ENCODE measurements at regions not wholly inside any gene's neighbourhood (a gene's known extent, or its start where the extent isn't known, plus 50 kb on each side); places are given as distances from the start of the nearest gene placed in this dataset.

DNA sequence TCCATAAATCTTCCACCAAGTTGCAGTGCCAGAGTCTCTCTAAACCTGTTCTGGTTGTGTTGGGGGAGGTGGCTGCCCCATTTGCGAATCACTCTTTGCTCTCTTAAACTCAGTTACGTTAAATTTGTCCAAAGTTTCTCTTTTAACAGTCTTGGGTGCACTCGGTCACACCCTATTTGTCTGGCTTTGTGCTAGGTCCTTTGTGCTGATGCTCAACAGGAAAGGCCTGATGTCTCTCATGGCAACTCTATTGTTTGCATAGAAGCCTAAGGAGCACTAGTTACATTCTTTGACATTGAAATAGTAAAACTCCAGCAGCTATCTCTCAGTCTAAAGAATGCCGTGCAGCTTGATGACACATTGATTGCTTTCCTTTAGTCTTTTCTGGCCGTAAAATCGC, 105.1 kb downstream of the TRMT11 start:
- POLR2A ChIA-PET, result no interaction called here
- Mint-ChIP-seq H3K9me3 (no peaks in the 10 kb centered on the region), H3K4me3 (no peak overlapping the region), H3K36me3 (ENCODE audit: low read depth) (no peaks in the 10 kb centered on the region), H3K27ac (no peak overlapping the region), H3K4me1 (peaks cover 3% of the 10 kb centered on the region), H3K27me3 (no peaks in the 10 kb centered on the region)
- CTCF ChIA-PET, result no interaction called here
- DNase-seq, result no peak

DNA sequence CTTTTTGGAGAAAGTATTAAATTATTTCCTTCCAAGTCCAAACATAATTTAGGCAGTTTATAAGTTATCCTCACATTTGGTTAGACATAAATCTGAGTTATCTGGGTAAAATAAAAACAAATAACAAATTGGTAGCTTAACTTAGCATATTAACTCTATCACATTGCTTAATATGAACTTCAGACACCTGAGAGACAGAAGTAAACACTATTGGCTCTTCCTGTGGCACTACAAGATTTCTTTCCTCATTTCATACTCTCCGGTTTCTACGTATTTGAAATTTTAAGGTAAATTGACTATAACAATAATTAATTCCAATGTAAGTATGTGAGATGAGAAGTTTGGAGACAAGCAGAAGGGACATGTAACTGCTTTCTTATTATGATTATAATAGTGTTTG, 106.8 kb downstream of the TRMT11 start:
- CTCF ChIA-PET, result no interaction called here
- H3K4me3 Mint-ChIP-seq, result no peak overlapping the region
- POLR2A ChIA-PET, result no interaction called here
- no peaks in the 10 kb centered on the region for H3K9me3 Mint-ChIP-seq
- no peak overlapping the region for H3K27ac Mint-ChIP-seq
- no peak for DNase-seq
- no peaks in the 10 kb centered on the region for H3K27me3 Mint-ChIP-seq
- H3K4me1 Mint-ChIP-seq, result no peaks in the 10 kb centered on the region
- H3K36me3 Mint-ChIP-seq (ENCODE audit: low read depth), result no peaks in the 10 kb centered on the region

DNA sequence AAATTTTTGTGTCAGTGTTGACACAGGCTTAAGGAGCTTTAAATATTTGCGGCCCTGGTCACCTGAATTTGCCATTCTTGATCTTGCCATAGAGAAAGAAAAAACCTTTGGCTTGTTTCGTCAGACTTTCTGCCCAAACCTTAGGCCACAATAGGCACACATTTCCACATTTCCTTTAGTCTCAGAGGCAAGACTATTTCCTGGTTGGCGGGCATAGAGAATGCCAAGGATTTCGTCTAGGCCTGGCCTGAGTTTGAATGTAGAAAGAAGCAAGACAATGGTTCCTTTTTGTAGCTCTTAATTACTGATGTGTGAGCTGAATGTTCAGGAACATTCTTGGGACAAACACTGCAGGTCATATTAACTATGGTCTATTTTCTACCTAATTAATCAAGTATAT, 108.1 kb downstream of the TRMT11 start:
- no peak for DNase-seq

DNA sequence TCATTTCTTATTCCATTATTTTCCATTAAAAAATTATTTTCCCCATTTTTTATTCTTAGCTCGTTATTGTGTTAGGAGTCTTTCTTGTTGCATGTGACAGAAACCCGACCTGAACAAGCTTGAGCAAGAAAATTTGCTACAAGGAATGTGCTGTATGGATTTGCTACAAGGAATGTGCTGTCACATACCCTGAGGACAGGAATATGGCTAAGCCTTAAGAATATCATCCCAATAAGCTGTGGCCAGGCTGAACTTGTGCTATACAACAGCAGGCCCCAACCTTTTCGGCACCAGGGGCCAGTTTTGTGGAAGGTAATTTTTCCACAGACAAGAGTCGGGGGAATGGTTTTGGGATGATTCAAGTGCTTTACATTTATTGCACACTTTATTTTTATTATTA, 114.0 kb downstream of the TRMT11 start:
- Mint-ChIP-seq H3K4me3 (no peak overlapping the region), H3K4me1 (no peaks in the 10 kb centered on the region), H3K27ac (no peak overlapping the region), H3K9me3 (no peaks in the 10 kb centered on the region), H3K27me3 (no peaks in the 10 kb centered on the region), H3K36me3 (ENCODE audit: low read depth) (no peaks in the 10 kb centered on the region)
- ChIA-PET CTCF (no interaction called here), POLR2A (interaction anchor here (0.6 kb wide), 1 partner anchor 375 kb away, joined by 3 read pairs; no protein-coding TSS in a partner anchor)
- no peak for DNase-seq

More for the DNA sequence above, 108.1 kb downstream of the TRMT11 start:
- Mint-ChIP-seq H3K27ac (no peak overlapping the region), H3K4me3 (no peak overlapping the region), H3K36me3 (ENCODE audit: low read depth) (no peaks in the 10 kb centered on the region), H3K9me3 (no peaks in the 10 kb centered on the region), H3K4me1 (no peaks in the 10 kb centered on the region), H3K27me3 (no peaks in the 10 kb centered on the region)
- CTCF ChIA-PET, result interaction anchor here (0.8 kb wide), 1 partner anchor 44 kb away, joined by 4 read pairs; no protein-coding TSS in a partner anchor
- POLR2A ChIA-PET, result no interaction called here

DNA sequence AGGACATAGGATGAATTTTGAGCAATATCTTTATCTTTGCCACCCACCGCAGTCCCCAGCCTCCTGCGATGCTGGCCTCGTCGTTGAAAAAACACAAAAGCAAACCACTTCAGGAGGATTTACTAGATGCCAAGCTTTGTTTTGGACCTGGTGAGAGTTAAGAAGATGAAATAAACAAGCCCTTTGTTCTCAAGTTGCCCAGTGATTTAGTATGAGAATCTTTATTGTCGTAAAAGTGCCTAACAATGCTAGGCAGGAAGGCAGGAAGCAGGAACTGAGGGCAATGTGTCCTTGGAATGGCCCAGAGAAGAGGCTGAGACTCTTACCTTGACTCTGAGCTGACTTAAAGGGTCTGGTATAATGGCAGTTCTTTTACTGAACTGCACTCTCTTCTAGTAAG, 116.0 kb downstream of the TRMT11 start:
- Mint-ChIP-seq H3K9me3 (no peaks in the 10 kb centered on the region), H3K36me3 (ENCODE audit: low read depth) (no peaks in the 10 kb centered on the region), H3K27me3 (no peaks in the 10 kb centered on the region), H3K4me3 (no peak overlapping the region), H3K27ac (no peak overlapping the region), H3K4me1 (no peaks in the 10 kb centered on the region)
- CTCF ChIA-PET, result no interaction called here
- POLR2A ChIA-PET, result no interaction called here
- no peak for DNase-seq

DNA sequence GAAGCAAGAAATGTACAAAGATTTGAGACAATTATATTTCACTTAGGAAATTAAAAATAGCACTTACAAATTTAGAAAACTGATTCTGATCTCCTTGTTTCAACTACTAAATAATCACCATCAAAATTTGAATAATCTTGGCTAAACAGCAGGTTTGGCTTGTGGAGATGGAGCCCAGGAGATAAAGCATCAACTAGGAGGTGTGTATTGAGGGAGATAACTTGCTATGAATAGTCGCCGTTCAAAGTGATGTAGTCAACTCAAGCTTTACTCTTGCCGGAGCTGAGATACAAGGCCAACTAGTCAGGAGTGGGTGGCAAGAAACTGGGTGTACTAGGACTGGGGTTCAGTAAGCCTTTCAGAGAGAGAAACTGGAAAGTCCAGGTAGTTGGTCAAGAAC, 117.7 kb downstream of the TRMT11 start:
- H3K27ac Mint-ChIP-seq, result no peak overlapping the region
- H3K36me3 Mint-ChIP-seq (ENCODE audit: low read depth), result no peaks in the 10 kb centered on the region
- no peaks in the 10 kb centered on the region for H3K27me3 Mint-ChIP-seq
- POLR2A ChIA-PET, result no interaction called here
- no peaks in the 10 kb centered on the region for H3K9me3 Mint-ChIP-seq
- H3K4me3 Mint-ChIP-seq, result no peak overlapping the region
- CTCF ChIA-PET, result no interaction called here
- no peak for DNase-seq
- H3K4me1 Mint-ChIP-seq, result no peaks in the 10 kb centered on the region

DNA sequence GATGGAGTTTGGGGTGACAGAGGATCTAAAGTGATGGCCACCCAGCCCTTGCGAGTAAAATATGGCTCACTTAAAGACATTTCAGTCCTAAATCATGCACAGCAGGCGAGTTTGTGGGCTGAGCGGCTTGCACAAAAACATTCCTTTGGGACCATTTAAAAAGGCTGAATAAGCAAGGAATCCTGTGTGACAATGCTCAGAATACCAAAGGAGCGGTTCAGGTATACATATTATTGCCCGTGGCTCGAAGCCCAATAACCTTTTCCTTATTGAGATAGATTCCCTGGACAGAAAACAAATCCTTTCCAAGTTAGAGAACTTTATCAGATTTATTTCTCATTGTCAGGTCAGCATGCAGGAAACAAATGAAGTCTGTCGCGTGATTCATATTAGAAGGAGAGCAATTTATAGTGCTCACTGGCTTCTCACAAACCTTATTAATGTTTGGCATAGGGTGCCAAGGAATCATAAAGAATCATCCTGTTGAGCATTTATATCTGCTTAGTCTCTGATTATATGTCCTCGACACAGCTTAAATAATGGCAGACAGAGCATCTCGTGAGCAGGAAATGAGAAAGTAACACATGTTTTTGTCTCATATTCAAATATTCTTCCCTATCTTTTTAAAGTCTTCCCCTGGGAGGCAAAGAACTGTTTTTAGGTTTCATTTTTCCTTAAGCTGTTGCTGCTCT, 121.3 kb downstream of the TRMT11 start:
- no peak for DNase-seq
- no peaks in the 10 kb centered on the region for H3K36me3 Mint-ChIP-seq (ENCODE audit: low read depth)
- ChIA-PET POLR2A (no interaction called here), CTCF (no interaction called here)
- H3K4me1 Mint-ChIP-seq, result no peaks in the 10 kb centered on the region
- no peak overlapping the region for H3K4me3 Mint-ChIP-seq
- H3K27me3 Mint-ChIP-seq, result no peaks in the 10 kb centered on the region
- H3K9me3 Mint-ChIP-seq, result no peaks in the 10 kb centered on the region
- H3K27ac Mint-ChIP-seq, result no peak overlapping the region

DNA sequence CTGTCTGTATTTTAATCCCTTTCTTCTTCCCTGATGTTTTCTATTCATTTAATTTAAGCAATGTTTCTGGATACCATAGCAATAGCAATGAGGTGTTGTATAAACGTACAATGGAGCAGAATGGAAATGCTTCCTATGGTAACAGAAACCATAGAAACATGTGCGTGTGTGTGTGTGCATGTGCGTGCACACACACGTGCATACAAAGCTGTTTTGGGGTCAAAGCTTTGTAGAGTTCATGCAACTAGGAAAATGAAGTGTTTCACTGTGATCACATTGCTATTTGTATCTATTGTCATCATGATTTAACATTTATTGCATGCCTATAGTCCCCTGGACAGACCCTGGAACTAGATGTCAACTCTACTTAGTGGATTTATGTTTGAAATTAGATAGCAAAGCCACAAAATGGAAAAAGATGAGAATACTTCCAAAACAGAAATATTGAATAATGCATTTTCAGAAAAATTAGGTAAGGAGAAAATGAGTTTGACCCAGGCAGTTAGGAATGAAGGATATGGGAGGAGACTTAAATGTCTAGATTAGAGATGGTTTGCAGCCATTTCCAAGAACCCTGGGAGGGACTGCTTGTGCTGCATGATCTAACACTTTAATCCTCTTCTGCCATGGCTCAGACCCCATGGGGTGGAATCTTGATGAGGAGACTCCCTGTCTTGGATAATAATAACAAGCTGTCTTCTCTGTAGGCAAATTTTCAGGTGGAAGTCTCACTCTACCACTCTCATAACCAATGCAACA, 124.4 kb downstream of the TRMT11 start:
- ChIA-PET CTCF (no interaction called here), POLR2A (no interaction called here)
- Mint-ChIP-seq H3K9me3 (no peaks in the 10 kb centered on the region), H3K4me3 (no peak overlapping the region), H3K4me1 (no peaks in the 10 kb centered on the region), H3K27me3 (no peaks in the 10 kb centered on the region), H3K36me3 (ENCODE audit: low read depth) (no peaks in the 10 kb centered on the region), H3K27ac (no peak overlapping the region)
- DNase-seq, result no peak

DNA sequence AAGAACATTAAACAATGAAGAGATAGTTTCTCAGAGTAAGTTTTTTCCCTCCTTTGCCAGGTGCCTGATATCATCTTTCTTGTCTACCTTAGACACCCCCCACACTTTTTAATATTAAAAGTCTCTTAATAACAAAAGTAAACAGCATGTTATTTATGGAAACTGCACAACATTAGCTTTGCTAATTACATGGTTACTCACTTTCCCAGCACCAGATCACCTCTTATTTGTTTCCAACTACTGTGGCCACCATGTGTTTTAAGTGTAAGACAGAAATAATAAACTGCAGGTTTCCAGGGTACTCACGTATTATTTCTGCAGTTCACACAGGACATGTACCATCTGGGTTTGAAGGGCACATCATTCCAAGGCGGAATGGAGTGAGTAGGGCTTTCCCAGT, 125.0 kb downstream of the TRMT11 start:
- H3K36me3 Mint-ChIP-seq (ENCODE audit: low read depth), result no peaks in the 10 kb centered on the region

DNA sequence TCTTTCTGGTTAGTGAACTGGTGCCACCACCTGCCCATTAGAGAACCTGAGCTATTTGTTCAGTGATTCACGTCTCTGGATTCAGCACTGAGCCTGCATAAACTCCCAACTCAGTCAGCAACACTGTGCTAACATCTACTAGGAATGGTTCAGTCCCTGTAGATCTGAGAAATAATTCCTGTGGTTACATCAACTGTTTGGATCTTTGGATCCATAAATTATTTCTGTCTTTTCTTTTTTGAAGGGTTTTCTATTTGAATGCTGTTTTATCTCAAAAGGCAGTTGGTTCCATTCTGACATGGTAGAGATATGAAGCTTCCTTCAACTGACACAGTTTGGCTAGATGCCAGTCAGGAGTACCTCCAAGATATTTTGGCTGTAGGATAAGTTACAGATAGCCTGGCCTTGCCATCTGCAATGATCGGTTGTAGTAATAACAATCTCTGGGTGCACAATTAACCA, 125.9 kb downstream of the TRMT11 start:
- Mint-ChIP-seq H3K4me3 (no peak overlapping the region), H3K27me3 (no peaks in the 10 kb centered on the region), H3K9me3 (no peaks in the 10 kb centered on the region), H3K36me3 (ENCODE audit: low read depth) (no peaks in the 10 kb centered on the region), H3K27ac (no peak overlapping the region), H3K4me1 (no peaks in the 10 kb centered on the region)
- ChIA-PET POLR2A (no interaction called here), CTCF (no interaction called here)
- no peak for DNase-seq

More for the DNA sequence above, 125.0 kb downstream of the TRMT11 start:
- ChIA-PET POLR2A (no interaction called here), CTCF (no interaction called here)
- no peak overlapping the region for H3K4me3 Mint-ChIP-seq
- no peaks in the 10 kb centered on the region for H3K4me1 Mint-ChIP-seq
- no peak for DNase-seq
- no peak overlapping the region for H3K27ac Mint-ChIP-seq
- H3K9me3 Mint-ChIP-seq, result no peaks in the 10 kb centered on the region
- no peaks in the 10 kb centered on the region for H3K27me3 Mint-ChIP-seq

DNA sequence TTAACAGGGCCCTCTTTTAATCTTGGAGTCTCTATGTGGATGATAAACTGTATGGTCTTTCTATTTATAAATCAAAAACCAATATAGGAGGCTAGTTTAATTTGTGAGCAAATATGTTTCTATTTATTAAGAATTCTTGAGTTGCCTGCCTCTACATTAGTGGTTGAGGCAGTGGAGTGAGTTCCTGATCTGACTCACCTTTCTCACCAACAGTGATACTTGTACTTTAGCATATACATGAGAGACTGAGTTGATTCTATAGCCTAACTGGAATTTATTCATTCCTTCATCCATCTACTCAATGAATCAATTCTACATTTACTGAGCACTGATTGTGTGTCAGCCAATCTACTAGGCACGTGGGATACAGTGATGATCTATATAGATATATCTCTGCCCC, 126.9 kb downstream of the TRMT11 start:
- no peak for DNase-seq
- ChIA-PET CTCF (no interaction called here), POLR2A (no interaction called here)
- no peaks in the 10 kb centered on the region for H3K9me3 Mint-ChIP-seq
- no peak overlapping the region for H3K27ac Mint-ChIP-seq
- no peaks in the 10 kb centered on the region for H3K36me3 Mint-ChIP-seq (ENCODE audit: low read depth)
- no peaks in the 10 kb centered on the region for H3K4me1 Mint-ChIP-seq
- H3K27me3 Mint-ChIP-seq, result no peaks in the 10 kb centered on the region
- no peak overlapping the region for H3K4me3 Mint-ChIP-seq

DNA sequence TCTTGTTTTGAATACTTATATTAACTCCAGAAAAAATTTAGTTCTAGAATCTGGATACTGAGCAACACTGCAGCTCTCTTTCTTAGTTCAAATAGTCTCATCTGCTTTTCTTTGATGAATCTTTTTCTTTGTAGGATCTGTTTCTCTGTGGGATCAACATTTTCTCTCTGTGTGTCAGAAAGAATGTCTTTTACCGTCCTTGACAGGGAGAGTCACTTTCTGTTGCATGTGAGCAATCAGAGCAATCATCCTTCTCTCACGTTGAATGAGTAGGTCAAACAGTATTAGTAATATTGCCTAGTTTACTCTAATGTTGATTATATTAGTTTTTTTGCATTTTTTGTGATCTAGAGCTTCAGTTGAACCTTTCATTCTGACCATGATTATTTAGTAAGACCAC, 130.9 kb downstream of the TRMT11 start:
- Mint-ChIP-seq H3K36me3 (ENCODE audit: low read depth) (no peaks in the 10 kb centered on the region), H3K27me3 (no peaks in the 10 kb centered on the region), H3K9me3 (no peaks in the 10 kb centered on the region), H3K27ac (no peak overlapping the region), H3K4me1 (no peaks in the 10 kb centered on the region), H3K4me3 (no peak overlapping the region)
- ChIA-PET CTCF (interaction anchor here (0.6 kb wide), 1 partner anchor 34 kb away, joined by 4 read pairs; no protein-coding TSS in a partner anchor), POLR2A (no interaction called here)
- no peak for DNase-seq

DNA sequence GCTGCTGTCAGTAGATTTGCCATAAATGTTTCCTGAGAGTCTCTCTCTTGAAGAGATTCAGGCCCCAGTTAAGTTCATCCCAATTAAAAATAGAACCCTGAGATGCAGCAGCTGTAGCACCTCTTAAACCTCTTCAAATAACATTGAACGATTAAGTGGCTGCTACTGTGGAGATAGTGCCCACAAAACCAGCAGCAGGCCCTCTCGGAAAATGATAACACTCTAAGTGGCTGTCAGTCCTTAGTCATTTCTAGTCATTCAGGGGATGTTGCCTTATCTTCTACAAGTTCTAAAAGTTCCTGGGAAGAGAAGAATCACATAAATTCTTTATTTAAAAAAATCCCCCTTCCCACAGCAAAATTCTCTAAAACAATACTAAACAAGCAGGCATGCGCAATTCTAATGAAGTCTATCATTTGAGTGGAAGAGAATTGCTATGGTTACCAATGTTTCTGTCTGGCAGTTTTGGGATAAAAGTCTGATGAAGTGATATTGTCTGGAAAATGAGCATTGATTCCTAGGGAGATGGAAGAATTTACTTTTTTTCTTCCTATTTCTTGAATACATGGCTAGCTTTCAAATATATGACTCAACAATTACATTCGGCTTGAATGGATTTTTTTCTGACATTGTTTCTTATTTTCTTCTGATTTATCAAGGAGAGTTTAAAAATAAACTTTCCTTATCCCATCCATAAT, 131.9 kb downstream of the TRMT11 start:
- ChIA-PET CTCF (no interaction called here), POLR2A (no interaction called here)
- no peak for DNase-seq
- no peaks in the 10 kb centered on the region for H3K36me3 Mint-ChIP-seq (ENCODE audit: low read depth)
- H3K27ac Mint-ChIP-seq, result no peak overlapping the region
- no peaks in the 10 kb centered on the region for H3K9me3 Mint-ChIP-seq
- H3K4me1 Mint-ChIP-seq, result no peaks in the 10 kb centered on the region
- H3K4me3 Mint-ChIP-seq, result no peak overlapping the region
- no peaks in the 10 kb centered on the region for H3K27me3 Mint-ChIP-seq

Measured in activated CD4-positive, alpha-beta T cell treated with anti-CD3 and anti-CD28 coated beads, Interleukin-2, amount 10 ng/mL, durations not matched to agents 7 days and 5 days (primary cell).